ENCODE measurements at regions not wholly inside any gene's neighbourhood (a gene's known extent, or its start where the extent isn't known, plus 50 kb on each side); places are given as distances from the start of the nearest gene placed in this dataset.
"Not testable (repeated sequence)": the region's sequence is repeated elsewhere in the genome, so short reads cannot be mapped to it uniquely, and the experiment has no call there.

- DNase-seq, result no peak
These were observed 420.2 kb upstream of the CCDC54 start for GRCh38 chr3:106957029-106957428.

GRCh38 chr3:106962993-106963392, 414.2 kb upstream of the CCDC54 start:
- no peak for DNase-seq

- no peak for DNase-seq
These were observed 413.8 kb upstream of the CCDC54 start for GRCh38 chr3:106963442-106963841.

GRCh38 chr3:106965307-106965706, 411.9 kb upstream of the CCDC54 start:
- no peak for DNase-seq

GRCh38 chr3:106969596-106969995, 407.6 kb upstream of the CCDC54 start:
- DNase-seq, result no peak

- no peak for DNase-seq
These were observed 395.8 kb upstream of the CCDC54 start for GRCh38 chr3:106981392-106981791.

- no peak for DNase-seq
These were observed 391.5 kb upstream of the CCDC54 start for GRCh38 chr3:106985721-106986120.

GRCh38 chr3:106998841-106999682, 378.2 kb upstream of the CCDC54 start:
- not testable (repeated sequence) for DNase-seq

- no peak for DNase-seq
These were observed 375.6 kb upstream of the CCDC54 start for GRCh38 chr3:107001635-107002034.

- DNase-seq, result not testable (repeated sequence)
These were observed 371.9 kb upstream of the CCDC54 start for GRCh38 chr3:107005352-107005751.

GRCh38 chr3:107008213-107008612, 369.0 kb upstream of the CCDC54 start:
- DNase-seq, result no peak

- no peak for DNase-seq
These were observed 363.6 kb upstream of the CCDC54 start for GRCh38 chr3:107013641-107014040.

GRCh38 chr3:107024551-107025026, 352.6 kb upstream of the CCDC54 start:
- no peak for DNase-seq

- no peak for DNase-seq
These were observed 351.3 kb upstream of the CCDC54 start for GRCh38 chr3:107025961-107026360.

GRCh38 chr3:107028086-107028485, 349.2 kb upstream of the CCDC54 start:
- DNase-seq, result no peak

GRCh38 chr3:107028626-107029025, 348.6 kb upstream of the CCDC54 start:
- no peak for DNase-seq

- DNase-seq, result no peak
These were observed 345.1 kb upstream of the CCDC54 start for GRCh38 chr3:107032111-107032510.

- no peak for DNase-seq
These were observed 343.1 kb upstream of the CCDC54 start for GRCh38 chr3:107034142-107034541.

GRCh38 chr3:107035176-107035575, 342.1 kb upstream of the CCDC54 start:
- DNase-seq, result no peak

GRCh38 chr3:107044677-107045076, 332.6 kb upstream of the CCDC54 start:
- DNase-seq, result no peak

GRCh38 chr3:107045791-107046190, 331.4 kb upstream of the CCDC54 start:
- no peak for DNase-seq

- DNase-seq, result no peak
These were observed 321.9 kb upstream of the CCDC54 start for GRCh38 chr3:107055181-107055942.

GRCh38 chr3:107061466-107061865, 315.8 kb upstream of the CCDC54 start:
- no peak for DNase-seq

- no peak for DNase-seq
These were observed 314.9 kb upstream of the CCDC54 start for GRCh38 chr3:107062310-107062709.
